SU-DHL-6 (cell line): ENCODE measurements at regions not wholly inside any gene's neighbourhood (a gene's known extent, or its start where the extent isn't known, plus 50 kb on each side); places are given as distances from the start of the nearest gene placed in this dataset.

ENCODE experiments used
- H2AFZ ChIP-seq: fragments of 200-600 bp; sonication (generic); 2 replicates; pipeline ENCODE4 v1.6.1; 2014; ENCODE audit warnings: low read depth, mild to moderate bottlenecking, moderate library complexity, mixed read lengths, antibody characterized with exemption, low read length; ENCODE audit not compliant: severe bottlenecking
- H3F3A ChIP-seq: fragments of 200-600 bp; shearing (Covaris generic); 2 replicates; pipeline ENCODE4 v1.6.0; 2016; ENCODE audit warnings: antibody characterized with exemption, mild to moderate bottlenecking; ENCODE audit not compliant: insufficient read depth
- H3K27ac ChIP-seq: fragments of 200-600 bp; sonication (generic); 2 replicates; pipeline ENCODE4 v1.5.1; 2016; ENCODE audit warnings: low read depth, mild to moderate bottlenecking, low read length, moderate library complexity, mixed read lengths
- H3K27me3 ChIP-seq: fragments of 200-600 bp; sonication (generic), shearing (Covaris generic); 2 replicates; pipeline ENCODE4 v1.6.0; 2014; ENCODE audit warnings: mild to moderate bottlenecking, low read length
- H3K36me3 ChIP-seq: fragments of 200-600 bp; sonication (generic); 2 replicates; pipeline ENCODE4 v1.6.1; 2014; ENCODE audit warnings: mild to moderate bottlenecking, low read length, mixed read lengths
- H3K4me2 ChIP-seq: fragments of 300-600, 200-600 bp; shearing (Covaris generic), sonication (generic); 2 replicates; pipeline ENCODE4 v1.6.0; 2014; ENCODE audit warnings: low read length, low read depth, mild to moderate bottlenecking; ENCODE audit not compliant: poor library complexity, severe bottlenecking
- H3K4me3 ChIP-seq: fragments of 200-600 bp; sonication (generic); 2 replicates; pipeline ENCODE4 v1.5.1; 2014; ENCODE audit warnings: antibody characterized with exemption, low read length, mild to moderate bottlenecking, mixed read lengths; ENCODE audit not compliant: insufficient read depth, poor library complexity, severe bottlenecking
- H3K79me2 ChIP-seq: fragments of 200-600 bp; sonication (generic); 2 replicates; pipeline ENCODE4 v1.6.1; 2014; ENCODE audit warnings: mild to moderate bottlenecking, low read length, moderate library complexity; ENCODE audit not compliant: insufficient read depth
- H3K9ac ChIP-seq: fragments of 200-600 bp; sonication (generic); 2 replicates; pipeline ENCODE4 v1.7.0; 2014; ENCODE audit warnings: mild to moderate bottlenecking, low read length
- H3K9me2 ChIP-seq: fragments of 200-600 bp; sonication (generic); replicated peaks from 2 replicates; pipeline ENCODE4 v1.6.1; 2014; ENCODE audit warnings: low read length; ENCODE audit not compliant: insufficient read depth
- H3K9me3 ChIP-seq: fragments of 200-600 bp; sonication (generic); 2 replicates; pipeline ENCODE4 v1.6.1; 2014; ENCODE audit warnings: low read length, mixed read lengths; ENCODE audit not compliant: insufficient read depth
- H4K20me1 ChIP-seq: fragments of 200-600 bp; sonication (generic); 2 replicates; pipeline ENCODE4 v1.6.1; 2014; ENCODE audit warnings: low read depth, mild to moderate bottlenecking, antibody characterized with exemption, low read length, moderate library complexity, mixed read lengths
- CTCF ChIP-seq: fragments of 200-600 bp; sonication (generic); IDR thresholded peaks from one replicate; pipeline ENCODE4 v1.5.1; 2017; ENCODE audit warnings: antibody characterized with exemption, mild to moderate bottlenecking, low read length, moderate library complexity; ENCODE audit not compliant: insufficient read depth, poor library complexity, severe bottlenecking
- EZH2phosphoT487 ChIP-seq: fragments of 200-600 bp; sonication (generic), shearing (Covaris generic); conservative IDR thresholded peaks from 2 replicates; pipeline ENCODE4 v1.6.1; 2018; ENCODE audit warnings: mild to moderate bottlenecking, antibody characterized with exemption, low read length, moderate library complexity, mixed read lengths

- no peaks in the 10 kb centered on the region for H3K36me3 ChIP-seq
- TF ChIP-seq EZH2phosphoT487 (no peak), CTCF (no peak)
- no peaks in the 10 kb centered on the region for H3K27me3 ChIP-seq
- H3K9me3 ChIP-seq: no peaks in the 10 kb centered on the region
- no peak overlapping the region for H3K4me3 ChIP-seq
- no peak overlapping the region for H3K9ac ChIP-seq
- H3K27ac ChIP-seq: no peak overlapping the region
- H4K20me1 ChIP-seq: no peaks in the 10 kb centered on the region
- H3K9me2 ChIP-seq: no peaks in the 10 kb centered on the region
- H3K79me2 ChIP-seq: no peaks in the 10 kb centered on the region
- H3F3A ChIP-seq: no peaks in the 10 kb centered on the region
- H2AFZ ChIP-seq: no peak overlapping the region
- H3K4me2 ChIP-seq: no peak overlapping the region
Measured at GRCh38 chr12:63397807-63398206, 246.8 kb upstream of the AVPR1A start.

- Histone ChIP-seq H4K20me1 (no peaks in the 10 kb centered on the region), H3K9me3 (no peaks in the 10 kb centered on the region), H3F3A (no peaks in the 10 kb centered on the region), H3K79me2 (no peaks in the 10 kb centered on the region), H3K9me2 (no peaks in the 10 kb centered on the region), H3K4me3 (no peak overlapping the region), H2AFZ (no peak overlapping the region), H3K9ac (no peak overlapping the region), H3K4me2 (no peak overlapping the region), H3K36me3 (no peaks in the 10 kb centered on the region), H3K27me3 (no peaks in the 10 kb centered on the region), H3K27ac (no peak overlapping the region)
- no peak for TF ChIP-seq CTCF
- no peak for TF ChIP-seq EZH2phosphoT487
Measured at GRCh38 chr12:63396135-63396534, 245.1 kb upstream of the AVPR1A start.

- H3K36me3 ChIP-seq: no peaks in the 10 kb centered on the region
- H3K79me2 ChIP-seq: no peaks in the 10 kb centered on the region
- no peaks in the 10 kb centered on the region for H3K9me3 ChIP-seq
- H3F3A ChIP-seq: no peaks in the 10 kb centered on the region
- TF ChIP-seq EZH2phosphoT487 (no peak), CTCF (no peak)
- H2AFZ ChIP-seq: no peak overlapping the region
- H3K4me3 ChIP-seq: no peak overlapping the region
- H3K9me2 ChIP-seq: no peaks in the 10 kb centered on the region
- H4K20me1 ChIP-seq: no peaks in the 10 kb centered on the region
- H3K4me2 ChIP-seq: no peak overlapping the region
- no peak overlapping the region for H3K27ac ChIP-seq
- no peak overlapping the region for H3K9ac ChIP-seq
- no peaks in the 10 kb centered on the region for H3K27me3 ChIP-seq
Measured at GRCh38 chr12:63394983-63395382, 244.0 kb upstream of the AVPR1A start.
